Caco-2 (cell line): ENCODE measurements at regions not wholly inside any gene's neighbourhood (a gene's known extent, or its start where the extent isn't known, plus 50 kb on each side); places are given as distances from the start of the nearest gene placed in this dataset.

ENCODE experiments used
- BruUV-seq: library from RNA; stranded (reverse); fragments of 400-500 nt; replicated peaks from 2 replicates; lab custom pipeline; 2021; lab: Mats Ljungman, UMichigan
- CTCF ChIA-PET: fragments of 300-600 bp; sonication (Branson Sonifier 250); formaldehyde crosslinking; loops from one replicate; lab custom pipeline; 2022; ENCODE audit warnings: antibody characterized with exemption; lab: Charles Lee
- POLR2A ChIA-PET: fragments of 300-600 bp; sonication (Branson Sonifier 250); formaldehyde crosslinking; loops from one replicate; lab custom pipeline; 2022; ENCODE audit warnings: antibody characterized with exemption; lab: Charles Lee
- DNase-seq, 2 experiments: peaks; one replicate each; pipeline versions ENCODE4 v3.0.0 to v3.0.0-alpha.2; 2020 to 2022
- H3K27me3 ChIP-seq: replicated peaks from 2 replicates; pipeline ENCODE4 v1.6.0; 2011; ENCODE audit warnings: low read length; ENCODE audit not compliant: control insufficient read depth, insufficient read depth
- H3K36me3 ChIP-seq: 2 replicates; pipeline ENCODE4 v1.5.1; 2011; ENCODE audit warnings: low read length; ENCODE audit not compliant: control insufficient read depth, insufficient read depth
- H3K4me1 ChIP-seq: fragments of 250-450 bp; sonication (Bioruptor Pico); 2 replicates; pipeline ENCODE4 v1.5.1; 2020; ENCODE audit warnings: mild to moderate bottlenecking
- H3K4me3 ChIP-seq: 2 replicates; pipeline ENCODE4 v1.5.1; 2011; ENCODE audit warnings: low read depth, mild to moderate bottlenecking, control low read depth, low read length
- H3K9me3 ChIP-seq: fragments of 250-450 bp; sonication (Bioruptor Pico); 2 replicates; pipeline ENCODE4 v1.5.1; 2020; ENCODE audit warnings: mild to moderate bottlenecking, moderate library complexity
- H3K27ac Mint-ChIP-seq: one replicate; pipeline ENCODE4 v1.8.0; 2022; ENCODE audit warnings: mixed read lengths; ENCODE audit not compliant: unreplicated experiment
- H3K27me3 Mint-ChIP-seq: one replicate; pipeline ENCODE4 v1.8.0; 2022; ENCODE audit warnings: mixed read lengths; ENCODE audit not compliant: insufficient read depth, unreplicated experiment
- H3K36me3 Mint-ChIP-seq: one replicate; pipeline ENCODE4 v1.8.0; 2022; ENCODE audit warnings: mild to moderate bottlenecking, mixed read lengths; ENCODE audit not compliant: insufficient read depth, unreplicated experiment
- H3K4me1 Mint-ChIP-seq: one replicate; pipeline ENCODE4 v1.8.0; 2022; ENCODE audit warnings: low read depth, mixed read lengths; ENCODE audit not compliant: unreplicated experiment
- H3K4me3 Mint-ChIP-seq: one replicate; pipeline ENCODE4 v1.8.0; 2022; ENCODE audit warnings: mild to moderate bottlenecking, moderate library complexity, mixed read lengths; ENCODE audit not compliant: unreplicated experiment
- H3K9me3 Mint-ChIP-seq: one replicate; pipeline ENCODE4 v1.8.0; 2022; ENCODE audit warnings: mixed read lengths; ENCODE audit not compliant: unreplicated experiment
- intact Hi-C: fragments of 100-400 bp; cut with micrococcal nuclease; formaldehyde crosslinking; loops from one replicate; pipeline ENCODE4 v1.10.0; 2022; ENCODE audit not compliant: unreplicated experiment
- TF ChIP-seq, protein P1 (sequence below), 2 experiments: fragments of 200-600 bp in 1 of 2; IDR thresholded peaks; 1 replicate in 1 of 2; 2 replicates in 1 of 2; pipeline versions ENCODE4 v1.5.1 to v1.8.0; 2011 to 2022; ENCODE audit warnings: antibody characterized with exemption in 1 of 2, control low read depth in 1 of 2, inconsistent platforms in 1 of 2, low read depth in 1 of 2, low read length in 1 of 2, mild to moderate bottlenecking in 1 of 2, moderate library complexity in 1 of 2; ENCODE audit not compliant: insufficient read depth in 1 of 2, severe bottlenecking in 1 of 2, unreplicated experiment in 1 of 2

DNA sequence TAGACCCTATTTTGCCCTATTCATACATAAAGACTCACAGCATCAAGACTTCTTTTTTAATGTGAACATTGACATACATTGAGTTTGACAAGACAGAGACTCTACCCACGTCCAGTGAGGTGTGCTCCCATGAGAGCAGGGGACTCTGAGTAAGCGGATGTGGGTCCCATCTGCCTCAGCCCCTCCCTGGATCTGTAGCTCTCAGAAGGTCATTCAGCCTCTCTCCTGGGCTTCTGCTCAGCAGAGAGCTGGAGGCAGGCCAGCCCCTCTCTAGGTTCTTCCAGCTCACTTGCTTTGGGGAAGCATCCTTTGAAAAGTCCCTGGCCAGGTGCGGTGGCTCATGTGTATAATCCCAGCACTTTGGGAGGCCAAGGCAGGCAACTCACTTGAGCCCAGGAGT lies 146.9 kb upstream of the ZMIZ1 start:
- peaks cover 11% of the 10 kb centered on the region for H3K4me1 Mint-ChIP-seq
- POLR2A ChIA-PET, result no interaction called here

DNA sequence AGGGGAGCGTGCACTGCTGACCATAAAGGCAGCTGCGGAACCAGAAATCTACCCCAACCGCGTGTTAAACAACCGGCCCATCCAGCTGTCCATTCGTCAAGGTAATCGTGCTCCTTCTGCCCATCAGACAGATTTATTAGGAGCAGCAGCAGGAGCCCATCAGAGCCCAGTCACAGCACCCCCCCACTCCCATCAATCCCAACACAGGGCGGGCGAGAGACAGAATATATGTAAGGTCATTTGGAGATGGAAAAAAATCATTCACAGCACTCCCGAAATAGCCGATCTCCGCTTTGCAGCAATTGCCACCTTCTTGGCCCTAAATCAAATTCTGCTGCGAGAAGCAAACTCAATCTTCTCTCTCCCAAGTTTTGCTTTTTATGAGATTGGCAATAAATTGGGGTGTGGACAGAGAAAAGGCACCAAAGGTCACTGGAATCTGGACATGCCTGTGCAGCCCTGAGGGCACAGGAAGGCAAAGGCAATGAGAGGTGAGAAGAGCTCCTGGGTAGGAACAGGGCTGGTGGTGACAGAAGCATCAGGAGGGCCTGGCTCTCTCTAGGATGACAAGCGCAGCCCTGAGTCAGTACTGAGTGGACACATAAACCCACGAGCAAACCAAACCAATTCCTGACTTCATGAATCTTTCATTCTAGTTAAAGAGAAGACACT lies 145.0 kb upstream of the ZMIZ1 start:
- no peaks in the 10 kb centered on the region for H3K36me3 ChIP-seq
- H3K9me3 Mint-ChIP-seq, result no peaks in the 10 kb centered on the region
- H3K27ac Mint-ChIP-seq, result no peak overlapping the region
- H3K36me3 Mint-ChIP-seq, result no peaks in the 10 kb centered on the region
- ChIA-PET CTCF (interaction anchor here (1.2 kb wide), 1 partner anchor 143 kb away, joined by 3 read pairs; no protein-coding TSS in a partner anchor), POLR2A (interaction anchor here (0.6 kb wide), 1 partner anchor 135 kb away, joined by 3 read pairs; no protein-coding TSS in a partner anchor)
- no peak overlapping the region for H3K4me3 Mint-ChIP-seq
- no peaks in the 10 kb centered on the region for H3K27me3 ChIP-seq
- peaks cover 11% of the 10 kb centered on the region for H3K4me1 Mint-ChIP-seq
- intact Hi-C loops, result loop anchor here (10.0 kb wide), 1 partner anchor 271 kb away; no protein-coding TSS in a partner anchor
- no peaks in the 10 kb centered on the region for H3K27me3 Mint-ChIP-seq
- no TSS peak for BruUV-seq
- no peaks in the 10 kb centered on the region for H3K4me1 ChIP-seq
- TF ChIP-seq, protein P1, sequence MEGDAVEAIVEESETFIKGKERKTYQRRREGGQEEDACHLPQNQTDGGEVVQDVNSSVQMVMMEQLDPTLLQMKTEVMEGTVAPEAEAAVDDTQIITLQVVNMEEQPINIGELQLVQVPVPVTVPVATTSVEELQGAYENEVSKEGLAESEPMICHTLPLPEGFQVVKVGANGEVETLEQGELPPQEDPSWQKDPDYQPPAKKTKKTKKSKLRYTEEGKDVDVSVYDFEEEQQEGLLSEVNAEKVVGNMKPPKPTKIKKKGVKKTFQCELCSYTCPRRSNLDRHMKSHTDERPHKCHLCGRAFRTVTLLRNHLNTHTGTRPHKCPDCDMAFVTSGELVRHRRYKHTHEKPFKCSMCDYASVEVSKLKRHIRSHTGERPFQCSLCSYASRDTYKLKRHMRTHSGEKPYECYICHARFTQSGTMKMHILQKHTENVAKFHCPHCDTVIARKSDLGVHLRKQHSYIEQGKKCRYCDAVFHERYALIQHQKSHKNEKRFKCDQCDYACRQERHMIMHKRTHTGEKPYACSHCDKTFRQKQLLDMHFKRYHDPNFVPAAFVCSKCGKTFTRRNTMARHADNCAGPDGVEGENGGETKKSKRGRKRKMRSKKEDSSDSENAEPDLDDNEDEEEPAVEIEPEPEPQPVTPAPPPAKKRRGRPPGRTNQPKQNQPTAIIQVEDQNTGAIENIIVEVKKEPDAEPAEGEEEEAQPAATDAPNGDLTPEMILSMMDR (IDR thresholded peaks at IDR 0.05; ENCODE audit: insufficient read depth in 1 of 2, low read depth in 1 of 2, low read length in 1 of 2, severe bottlenecking in 1 of 2, unreplicated experiment in 1 of 2), result no peak
- H3K4me3 ChIP-seq, result no peak overlapping the region
- H3K9me3 ChIP-seq, result no peaks in the 10 kb centered on the region
- DNase-seq, result no peak

More for the DNA sequence above, 146.9 kb upstream of the ZMIZ1 start:
- no peaks in the 10 kb centered on the region for H3K36me3 Mint-ChIP-seq
- Histone ChIP-seq H3K27me3 (no peaks in the 10 kb centered on the region), H3K4me3 (no peak overlapping the region), H3K4me1 (no peaks in the 10 kb centered on the region), H3K9me3 (no peaks in the 10 kb centered on the region), H3K36me3 (no peaks in the 10 kb centered on the region)
- no peak overlapping the region for H3K4me3 Mint-ChIP-seq
- no peak overlapping the region for H3K27ac Mint-ChIP-seq
- intact Hi-C loops, result loop anchor here (10.0 kb wide), 1 partner anchor 273 kb away; no protein-coding TSS in a partner anchor
- CTCF ChIA-PET, result no interaction called here
- no peak for DNase-seq
- TF ChIP-seq, protein P1 (IDR thresholded peaks at IDR 0.05; ENCODE audit: insufficient read depth in 1 of 2, low read depth in 1 of 2, low read length in 1 of 2, severe bottlenecking in 1 of 2, unreplicated experiment in 1 of 2), result no peak
- no peaks in the 10 kb centered on the region for H3K27me3 Mint-ChIP-seq
- H3K9me3 Mint-ChIP-seq, result no peaks in the 10 kb centered on the region
- BruUV-seq, result no TSS peak

DNA sequence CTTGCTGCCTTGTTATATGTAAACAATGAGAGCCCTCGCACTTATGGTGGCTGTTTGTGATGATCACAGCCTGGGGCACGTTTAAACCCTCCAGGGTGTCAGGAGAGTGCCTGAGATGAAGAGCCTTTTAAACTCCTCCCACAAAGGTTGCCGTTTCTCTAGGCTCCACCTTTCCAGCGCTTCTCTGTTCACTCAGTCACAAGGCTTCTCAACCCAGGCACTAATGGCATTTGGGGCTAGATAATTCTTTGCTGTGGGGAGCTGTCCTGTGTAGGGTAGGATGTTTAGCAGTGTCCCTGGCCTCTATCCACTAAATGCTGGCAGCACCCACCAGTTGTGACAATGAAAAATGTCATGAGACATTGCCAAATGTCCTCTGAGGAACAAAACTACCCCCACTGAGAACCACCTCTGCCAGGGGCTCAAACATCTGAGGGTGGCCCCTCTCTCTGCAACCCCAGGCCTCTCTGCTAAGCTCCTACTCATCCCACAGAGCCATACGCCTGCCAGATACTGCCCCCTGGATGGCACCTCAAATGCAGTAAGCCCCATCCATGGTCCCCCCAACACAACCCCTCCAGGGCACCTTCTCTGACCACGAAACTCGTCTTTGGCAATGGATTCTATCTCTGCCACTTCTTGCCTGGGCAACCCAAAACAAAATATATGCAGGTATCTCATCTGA lies 144.3 kb upstream of the ZMIZ1 start:
- no peak overlapping the region for H3K27ac Mint-ChIP-seq
- no peaks in the 10 kb centered on the region for H3K9me3 Mint-ChIP-seq
- ChIA-PET CTCF (interaction anchor here (1.2 kb wide), 1 partner anchor 142 kb away, joined by 3 read pairs; no protein-coding TSS in a partner anchor), POLR2A (no interaction called here)
- H3K27me3 ChIP-seq, result no peaks in the 10 kb centered on the region
- no peaks in the 10 kb centered on the region for H3K4me1 ChIP-seq
- intact Hi-C loops, result loop anchor here (10.0 kb wide), 1 partner anchor 270 kb away; no protein-coding TSS in a partner anchor
- H3K4me3 ChIP-seq, result no peak overlapping the region
- no peaks in the 10 kb centered on the region for H3K9me3 ChIP-seq
- TF ChIP-seq, protein P1 (IDR thresholded peaks at IDR 0.05; ENCODE audit: insufficient read depth in 1 of 2, low read depth in 1 of 2, low read length in 1 of 2, severe bottlenecking in 1 of 2, unreplicated experiment in 1 of 2), result no peak
- no TSS peak for BruUV-seq
- no peaks in the 10 kb centered on the region for H3K27me3 Mint-ChIP-seq
- no peaks in the 10 kb centered on the region for H3K36me3 ChIP-seq
- H3K4me3 Mint-ChIP-seq, result no peak overlapping the region
- H3K36me3 Mint-ChIP-seq, result no peaks in the 10 kb centered on the region
- H3K4me1 Mint-ChIP-seq, result peaks cover 11% of the 10 kb centered on the region
- no peak for DNase-seq
